GM23338 (cell line): ENCODE measurements at regions not wholly inside any gene's neighbourhood (a gene's known extent, or its start where the extent isn't known, plus 50 kb on each side); places are given as distances from the start of the nearest gene placed in this dataset.

Experiments used
- ATAC-seq: fragments of 200-7000 bp; cut with Tn5 transposase; 3 replicates; pipeline ENCODE4 v1.9.1; 2020
- DNase-seq: peaks from one replicate; pipeline ENCODE4 v3.0.0-alpha.2; 2015; ENCODE audit warnings: low spot score
- H2AFZ ChIP-seq: fragments of 200-600 bp; sonication (generic); 2 replicates; pipeline ENCODE4 v1.8.0; 2016; ENCODE audit warnings: antibody characterized with exemption, mild to moderate bottlenecking, moderate library complexity
- H3F3A ChIP-seq: fragments of 200-600 bp; sonication (generic); replicated peaks from 2 replicates; pipeline ENCODE4 v1.8.0; 2017; ENCODE audit warnings: antibody characterized with exemption, mixed run types, low read depth
- H3K27ac ChIP-seq: fragments of 200-600 bp; sonication (generic); 2 replicates; pipeline ENCODE4 v1.6.1; 2016; ENCODE audit warnings: low read depth
- H3K27me3 ChIP-seq: fragments of 200-600 bp; sonication (generic); 2 replicates; pipeline ENCODE4 v1.8.0; 2016; ENCODE audit warnings: mild to moderate bottlenecking, mixed run types, moderate library complexity; ENCODE audit not compliant: insufficient read depth
- H3K36me3 ChIP-seq: fragments of 200-600 bp; sonication (generic); 2 replicates; pipeline ENCODE4 v1.8.0; 2016; ENCODE audit warnings: mild to moderate bottlenecking; ENCODE audit not compliant: insufficient read depth
- H3K4me1 ChIP-seq: fragments of 200-600 bp; sonication (generic); 2 replicates; pipeline ENCODE4 v1.8.0; 2016; ENCODE audit warnings: mild to moderate bottlenecking, moderate library complexity; ENCODE audit not compliant: insufficient read depth
- H3K4me2 ChIP-seq: fragments of 200-600 bp; sonication (generic); 2 replicates; pipeline ENCODE4 v1.7.1; 2017; ENCODE audit warnings: mixed run types
- H3K4me3 ChIP-seq: fragments of 200-600 bp; sonication (generic); 2 replicates; pipeline ENCODE4 v1.6.1; 2016; ENCODE audit warnings: mixed run types
- H3K79me2 ChIP-seq: fragments of 200-600 bp; sonication (generic); replicated peaks from 2 replicates; pipeline ENCODE4 v1.8.0; 2017; ENCODE audit warnings: mild to moderate bottlenecking; ENCODE audit not compliant: insufficient read depth
- H3K9me2 ChIP-seq: fragments of 200-600 bp; sonication (generic); 2 replicates; pipeline ENCODE4 v1.8.0; 2017; ENCODE audit not compliant: insufficient read depth
- H4K20me1 ChIP-seq: fragments of 200-600 bp; sonication (generic); replicated peaks from 2 replicates; pipeline ENCODE4 v1.8.0; 2017; ENCODE audit warnings: mild to moderate bottlenecking; ENCODE audit not compliant: insufficient read depth
- H3K27ac Mint-ChIP-seq: 2 replicates; pipeline ENCODE4 v1.8.0; 2020; ENCODE audit warnings: inconsistent platforms, mild to moderate bottlenecking, moderate library complexity, mixed read lengths
- H3K27me3 Mint-ChIP-seq: 3 replicates; pipeline ENCODE4 v1.8.0; 2022; ENCODE audit warnings: low read depth, mild to moderate bottlenecking, moderate library complexity, mixed read lengths, inconsistent platforms; ENCODE audit not compliant: insufficient read depth, poor library complexity
- H3K36me3 Mint-ChIP-seq: 3 replicates; pipeline ENCODE4 v1.8.0; 2021; ENCODE audit warnings: low read depth, mild to moderate bottlenecking, inconsistent platforms, moderate library complexity, mixed read lengths
- H3K4me1 Mint-ChIP-seq: 3 replicates; pipeline ENCODE4 v1.8.0; 2020; ENCODE audit warnings: mild to moderate bottlenecking, inconsistent platforms, mixed read lengths
- H3K4me3 Mint-ChIP-seq: 3 replicates; pipeline ENCODE4 v1.8.0; 2021; ENCODE audit warnings: moderate library complexity, mild to moderate bottlenecking, inconsistent platforms, mixed read lengths
- H3K9me3 Mint-ChIP-seq: 3 replicates; pipeline ENCODE4 v1.8.0; 2020; ENCODE audit warnings: moderate library complexity, mild to moderate bottlenecking, inconsistent platforms, mixed read lengths
- CREB1 ChIP-seq: fragments of 250-450 bp; sonication (Bioruptor Pico); IDR thresholded peaks from 2 replicates; pipeline ENCODE4 v1.5.0; 2020; ENCODE audit warnings: low read depth, mild to moderate bottlenecking, moderate library complexity
- ETS1 ChIP-seq: IDR thresholded peaks from 2 replicates; pipeline ENCODE4 v1.6.1; 2016; ENCODE audit warnings: antibody characterized with exemption
- EZH2 ChIP-seq: fragments of 200-600 bp; sonication (generic); IDR thresholded peaks from one replicate; pipeline ENCODE4 v1.8.0; 2017; ENCODE audit warnings: antibody characterized with exemption, mild to moderate bottlenecking, low read depth; ENCODE audit not compliant: unreplicated experiment
- EZH2phosphoT487 ChIP-seq: fragments of 200-600 bp; sonication (generic); IDR thresholded peaks from one replicate; pipeline ENCODE4 v1.8.1; 2018; ENCODE audit warnings: antibody characterized with exemption; ENCODE audit not compliant: unreplicated experiment
- JUNB ChIP-seq: IDR thresholded peaks from one replicate; pipeline ENCODE4 v1.6.1; 2016; ENCODE audit warnings: antibody characterized with exemption; ENCODE audit not compliant: unreplicated experiment
- NANOG ChIP-seq: IDR thresholded peaks from 2 replicates; pipeline ENCODE4 v1.6.1; 2016; ENCODE audit warnings: antibody characterized with exemption, borderline replicate concordance
- POLR2AphosphoS5 ChIP-seq: IDR thresholded peaks from 2 replicates; pipeline ENCODE4 v1.6.1; 2016; ENCODE audit warnings: antibody characterized with exemption, low read depth
- REST ChIP-seq: IDR thresholded peaks from one replicate; pipeline ENCODE4 v1.6.1; 2018; ENCODE audit warnings: antibody characterized with exemption; ENCODE audit not compliant: unreplicated experiment
- STAT1 ChIP-seq: IDR thresholded peaks from one replicate; pipeline ENCODE4 v1.6.1; 2016; ENCODE audit warnings: antibody characterized with exemption; ENCODE audit not compliant: unreplicated experiment
- ZNF114 ChIP-seq: fragments of 250-450 bp; sonication (Bioruptor Pico); IDR thresholded peaks from 2 replicates; pipeline ENCODE4 v1.5.0; 2020; ENCODE audit warnings: mild to moderate bottlenecking, moderate library complexity
- ZNF331 ChIP-seq: fragments of 250-450 bp; sonication (Bioruptor Pico); IDR thresholded peaks from 2 replicates; pipeline ENCODE4 v1.5.0; 2020; ENCODE audit warnings: low read depth, mild to moderate bottlenecking, moderate library complexity
- TF ChIP-seq, protein P1 (sequence below), 2 experiments: fragments of 200-600 bp in 1 of 2; sonication (generic) in 1 of 2; conservative IDR thresholded peaks; 2 replicates each; pipeline versions ENCODE4 v1.5.1 to v1.6.1; 2016 to 2017; ENCODE audit warnings: antibody characterized with exemption in 2 of 2, low read depth in 2 of 2, mild to moderate bottlenecking in 2 of 2, moderate library complexity in 1 of 2
- TF ChIP-seq, protein P2 (sequence below): fragments of 250-450 bp; sonication (Bioruptor Pico); IDR thresholded peaks from 2 replicates; pipeline ENCODE4 v1.5.0; 2020; ENCODE audit warnings: mild to moderate bottlenecking, moderate library complexity

- H3K27me3 Mint-ChIP-seq, result peaks cover 9% of the 10 kb centered on the region
These were observed 622.3 kb downstream of the PTPRU start for GRCh38 chr1:29858646-29859045.

More at GRCh38 chr1:29858646-29859045, 622.3 kb downstream of the PTPRU start:
- no peaks in the 10 kb centered on the region for H3K27me3 ChIP-seq
- no peaks in the 10 kb centered on the region for H3K4me1 ChIP-seq
- H3K36me3 ChIP-seq, result no peaks in the 10 kb centered on the region
- peaks cover 2% of the 10 kb centered on the region for H3K4me1 Mint-ChIP-seq
- no peak overlapping the region for H2AFZ ChIP-seq
- H3K27ac ChIP-seq, result no peak overlapping the region
- H3K79me2 ChIP-seq, result no peaks in the 10 kb centered on the region
- H3K4me3 ChIP-seq, result no peak overlapping the region
- no peak overlapping the region for H3K4me2 ChIP-seq
- no peak overlapping the region for H3K4me3 Mint-ChIP-seq
- ATAC-seq (no peak), DNase-seq (no peak)
- H4K20me1 ChIP-seq, result no peaks in the 10 kb centered on the region
- peaks cover 22% of the 10 kb centered on the region for H3K36me3 Mint-ChIP-seq
- no peak overlapping the region for H3K27ac Mint-ChIP-seq
- no peaks in the 10 kb centered on the region for H3K9me2 ChIP-seq
- H3K9me3 Mint-ChIP-seq, result peaks cover 37% of the 10 kb centered on the region
- no peaks in the 10 kb centered on the region for H3F3A ChIP-seq
- TF ChIP-seq ZNF331 (CRISPR knock-in tag), result no peak
- no peak for TF ChIP-seq CREB1
- TF ChIP-seq POLR2AphosphoS5, result no peak
- no peak for TF ChIP-seq NANOG
- TF ChIP-seq REST, result no peak
- TF ChIP-seq, protein P1, sequence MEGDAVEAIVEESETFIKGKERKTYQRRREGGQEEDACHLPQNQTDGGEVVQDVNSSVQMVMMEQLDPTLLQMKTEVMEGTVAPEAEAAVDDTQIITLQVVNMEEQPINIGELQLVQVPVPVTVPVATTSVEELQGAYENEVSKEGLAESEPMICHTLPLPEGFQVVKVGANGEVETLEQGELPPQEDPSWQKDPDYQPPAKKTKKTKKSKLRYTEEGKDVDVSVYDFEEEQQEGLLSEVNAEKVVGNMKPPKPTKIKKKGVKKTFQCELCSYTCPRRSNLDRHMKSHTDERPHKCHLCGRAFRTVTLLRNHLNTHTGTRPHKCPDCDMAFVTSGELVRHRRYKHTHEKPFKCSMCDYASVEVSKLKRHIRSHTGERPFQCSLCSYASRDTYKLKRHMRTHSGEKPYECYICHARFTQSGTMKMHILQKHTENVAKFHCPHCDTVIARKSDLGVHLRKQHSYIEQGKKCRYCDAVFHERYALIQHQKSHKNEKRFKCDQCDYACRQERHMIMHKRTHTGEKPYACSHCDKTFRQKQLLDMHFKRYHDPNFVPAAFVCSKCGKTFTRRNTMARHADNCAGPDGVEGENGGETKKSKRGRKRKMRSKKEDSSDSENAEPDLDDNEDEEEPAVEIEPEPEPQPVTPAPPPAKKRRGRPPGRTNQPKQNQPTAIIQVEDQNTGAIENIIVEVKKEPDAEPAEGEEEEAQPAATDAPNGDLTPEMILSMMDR (conservative IDR thresholded peaks at IDR 0.05; ENCODE audit: low read depth in 2 of 2), result no peak
- TF ChIP-seq ETS1, result no peak
- TF ChIP-seq, protein P2, sequence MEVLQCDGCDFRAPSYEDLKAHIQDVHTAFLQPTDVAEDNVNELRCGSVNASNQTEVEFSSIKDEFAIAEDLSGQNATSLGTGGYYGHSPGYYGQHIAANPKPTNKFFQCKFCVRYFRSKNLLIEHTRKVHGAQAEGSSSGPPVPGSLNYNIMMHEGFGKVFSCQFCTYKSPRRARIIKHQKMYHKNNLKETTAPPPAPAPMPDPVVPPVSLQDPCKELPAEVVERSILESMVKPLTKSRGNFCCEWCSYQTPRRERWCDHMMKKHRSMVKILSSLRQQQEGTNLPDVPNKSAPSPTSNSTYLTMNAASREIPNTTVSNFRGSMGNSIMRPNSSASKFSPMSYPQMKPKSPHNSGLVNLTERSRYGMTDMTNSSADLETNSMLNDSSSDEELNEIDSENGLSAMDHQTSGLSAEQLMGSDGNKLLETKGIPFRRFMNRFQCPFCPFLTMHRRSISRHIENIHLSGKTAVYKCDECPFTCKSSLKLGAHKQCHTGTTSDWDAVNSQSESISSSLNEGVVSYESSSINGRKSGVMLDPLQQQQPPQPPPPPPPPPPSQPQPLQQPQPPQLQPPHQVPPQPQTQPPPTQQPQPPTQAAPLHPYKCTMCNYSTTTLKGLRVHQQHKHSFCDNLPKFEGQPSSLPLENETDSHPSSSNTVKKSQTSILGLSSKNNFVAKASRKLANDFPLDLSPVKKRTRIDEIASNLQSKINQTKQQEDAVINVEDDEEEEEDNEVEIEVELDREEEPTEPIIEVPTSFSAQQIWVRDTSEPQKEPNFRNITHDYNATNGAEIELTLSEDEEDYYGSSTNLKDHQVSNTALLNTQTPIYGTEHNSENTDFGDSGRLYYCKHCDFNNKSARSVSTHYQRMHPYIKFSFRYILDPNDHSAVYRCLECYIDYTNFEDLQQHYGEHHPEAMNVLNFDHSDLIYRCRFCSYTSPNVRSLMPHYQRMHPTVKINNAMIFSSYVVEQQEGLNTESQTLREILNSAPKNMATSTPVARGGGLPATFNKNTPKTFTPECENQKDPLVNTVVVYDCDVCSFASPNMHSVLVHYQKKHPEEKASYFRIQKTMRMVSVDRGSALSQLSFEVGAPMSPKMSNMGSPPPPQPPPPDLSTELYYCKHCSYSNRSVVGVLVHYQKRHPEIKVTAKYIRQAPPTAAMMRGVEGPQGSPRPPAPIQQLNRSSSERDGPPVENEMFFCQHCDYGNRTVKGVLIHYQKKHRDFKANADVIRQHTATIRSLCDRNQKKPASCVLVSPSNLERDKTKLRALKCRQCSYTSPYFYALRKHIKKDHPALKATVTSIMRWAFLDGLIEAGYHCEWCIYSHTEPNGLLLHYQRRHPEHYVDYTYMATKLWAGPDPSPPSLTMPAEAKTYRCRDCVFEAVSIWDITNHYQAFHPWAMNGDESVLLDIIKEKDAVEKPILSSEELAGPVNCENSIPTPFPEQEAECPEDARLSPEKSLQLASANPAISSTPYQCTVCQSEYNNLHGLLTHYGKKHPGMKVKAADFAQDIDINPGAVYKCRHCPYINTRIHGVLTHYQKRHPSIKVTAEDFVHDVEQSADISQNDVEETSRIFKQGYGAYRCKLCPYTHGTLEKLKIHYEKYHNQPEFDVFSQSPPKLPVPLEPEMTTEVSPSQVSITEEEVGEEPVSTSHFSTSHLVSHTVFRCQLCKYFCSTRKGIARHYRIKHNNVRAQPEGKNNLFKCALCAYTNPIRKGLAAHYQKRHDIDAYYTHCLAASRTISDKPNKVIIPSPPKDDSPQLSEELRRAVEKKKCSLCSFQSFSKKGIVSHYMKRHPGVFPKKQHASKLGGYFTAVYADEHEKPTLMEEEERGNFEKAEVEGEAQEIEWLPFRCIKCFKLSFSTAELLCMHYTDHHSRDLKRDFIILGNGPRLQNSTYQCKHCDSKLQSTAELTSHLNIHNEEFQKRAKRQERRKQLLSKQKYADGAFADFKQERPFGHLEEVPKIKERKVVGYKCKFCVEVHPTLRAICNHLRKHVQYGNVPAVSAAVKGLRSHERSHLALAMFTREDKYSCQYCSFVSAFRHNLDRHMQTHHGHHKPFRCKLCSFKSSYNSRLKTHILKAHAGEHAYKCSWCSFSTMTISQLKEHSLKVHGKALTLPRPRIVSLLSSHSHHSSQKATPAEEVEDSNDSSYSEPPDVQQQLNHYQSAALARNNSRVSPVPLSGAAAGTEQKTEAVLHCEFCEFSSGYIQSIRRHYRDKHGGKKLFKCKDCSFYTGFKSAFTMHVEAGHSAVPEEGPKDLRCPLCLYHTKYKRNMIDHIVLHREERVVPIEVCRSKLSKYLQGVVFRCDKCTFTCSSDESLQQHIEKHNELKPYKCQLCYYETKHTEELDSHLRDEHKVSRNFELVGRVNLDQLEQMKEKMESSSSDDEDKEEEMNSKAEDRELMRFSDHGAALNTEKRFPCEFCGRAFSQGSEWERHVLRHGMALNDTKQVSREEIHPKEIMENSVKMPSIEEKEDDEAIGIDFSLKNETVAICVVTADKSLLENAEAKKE, result no peak
- no peak for TF ChIP-seq EZH2phosphoT487
- no peak for TF ChIP-seq ZNF114 (CRISPR knock-in tag)
- TF ChIP-seq JUNB, result no peak
- no peak for TF ChIP-seq STAT1
- no peak for TF ChIP-seq EZH2
